UCSD-AML1 (cell line): ENCODE measurements at regions not wholly inside any gene's neighbourhood (a gene's known extent, or its start where the extent isn't known, plus 50 kb on each side); places are given as distances from the start of the nearest gene placed in this dataset.
"Not testable (repeated sequence)": the region's sequence is repeated elsewhere in the genome, so short reads cannot be mapped to it uniquely, and the experiment has no call there.

Experiments
- DNase-seq: peaks from one replicate; lab custom pipeline; 2025; ENCODE audit not compliant: unreplicated experiment; lab: John Stamatoyannopoulos, UW

GRCh38 chr1:208980605-208981004, 602.9 kb upstream of the CAMK1G start:
- DNase-seq = no peak

- no peak for DNase-seq
These were observed 598.3 kb upstream of the CAMK1G start for GRCh38 chr1:208985231-208985630.

GRCh38 chr1:208988811-208989222, 594.7 kb upstream of the CAMK1G start:
- peak; percentile 22 for DNase-seq

GRCh38 chr1:208990456-208990855, 593.1 kb upstream of the CAMK1G start:
- no peak for DNase-seq

GRCh38 chr1:208997053-208997452, 586.5 kb upstream of the CAMK1G start:
- not testable (repeated sequence) for DNase-seq

GRCh38 chr1:208997726-208998312, 585.7 kb upstream of the CAMK1G start:
- no peak for DNase-seq

GRCh38 chr1:209008586-209008985, 574.9 kb upstream of the CAMK1G start:
- no peak for DNase-seq

GRCh38 chr1:209010475-209011230, 572.9 kb upstream of the CAMK1G start:
- DNase-seq = no peak

GRCh38 chr1:209012443-209013196, 570.9 kb upstream of the CAMK1G start:
- DNase-seq = no peak

GRCh38 chr1:209015092-209015491, 568.4 kb upstream of the CAMK1G start:
- DNase-seq = no peak

GRCh38 chr1:209021622-209022021, 561.9 kb upstream of the CAMK1G start:
- no peak for DNase-seq

- no peak for DNase-seq
These were observed 559.7 kb upstream of the CAMK1G start for GRCh38 chr1:209023790-209024189.

GRCh38 chr1:209029737-209030136, 553.8 kb upstream of the CAMK1G start:
- DNase-seq = no peak

GRCh38 chr1:209030454-209031167, 552.9 kb upstream of the CAMK1G start:
- no peak for DNase-seq

- no peak for DNase-seq
These were observed 546.5 kb upstream of the CAMK1G start for GRCh38 chr1:209037064-209037463.

- no peak for DNase-seq
These were observed 545.2 kb upstream of the CAMK1G start for GRCh38 chr1:209038316-209038715.

GRCh38 chr1:209038735-209039134, 544.8 kb upstream of the CAMK1G start:
- DNase-seq = no peak

- DNase-seq = no peak
These were observed 543.2 kb upstream of the CAMK1G start for GRCh38 chr1:209040351-209040750.

GRCh38 chr1:209041927-209042326, 541.6 kb upstream of the CAMK1G start:
- DNase-seq = no peak

- DNase-seq = no peak
These were observed 541.1 kb upstream of the CAMK1G start for GRCh38 chr1:209042413-209042812.

- no peak for DNase-seq
These were observed 538.0 kb upstream of the CAMK1G start for GRCh38 chr1:209045331-209046057.
